Esophagus muscularis mucosa (tissue), 3 donors: ENCODE measurements at regions not wholly inside any gene's neighbourhood (a gene's known extent, or its start where the extent isn't known, plus 50 kb on each side); places are given as distances from the start of the nearest gene placed in this dataset.

ENCODE experiments used
- POLR2A ChIP-seq: fragments of 450-650 bp; IDR thresholded peaks from one replicate; pipeline ENCODE4 v1.6.1; 2017; ENCODE audit warnings: antibody characterized with exemption, moderate library complexity, mild to moderate bottlenecking, low read depth
- TF ChIP-seq, protein P1 (sequence below), 3 experiments: fragments of 200-600 bp in 2 of 3; fragments of 450-650 bp in 1 of 3; sonication (generic) in 2 of 3; IDR thresholded peaks; one replicate each; pipeline ENCODE4 v1.5.1; 2017 to 2019; ENCODE audit warnings: antibody characterized with exemption in 3 of 3, mild to moderate bottlenecking in 2 of 3, moderate library complexity in 1 of 3

GRCh38 chr2:22253171-22253570 is 1129.4 kb downstream of the TDRD15 start:
- no peak for TF ChIP-seq POLR2A
- TF ChIP-seq, protein P1, sequence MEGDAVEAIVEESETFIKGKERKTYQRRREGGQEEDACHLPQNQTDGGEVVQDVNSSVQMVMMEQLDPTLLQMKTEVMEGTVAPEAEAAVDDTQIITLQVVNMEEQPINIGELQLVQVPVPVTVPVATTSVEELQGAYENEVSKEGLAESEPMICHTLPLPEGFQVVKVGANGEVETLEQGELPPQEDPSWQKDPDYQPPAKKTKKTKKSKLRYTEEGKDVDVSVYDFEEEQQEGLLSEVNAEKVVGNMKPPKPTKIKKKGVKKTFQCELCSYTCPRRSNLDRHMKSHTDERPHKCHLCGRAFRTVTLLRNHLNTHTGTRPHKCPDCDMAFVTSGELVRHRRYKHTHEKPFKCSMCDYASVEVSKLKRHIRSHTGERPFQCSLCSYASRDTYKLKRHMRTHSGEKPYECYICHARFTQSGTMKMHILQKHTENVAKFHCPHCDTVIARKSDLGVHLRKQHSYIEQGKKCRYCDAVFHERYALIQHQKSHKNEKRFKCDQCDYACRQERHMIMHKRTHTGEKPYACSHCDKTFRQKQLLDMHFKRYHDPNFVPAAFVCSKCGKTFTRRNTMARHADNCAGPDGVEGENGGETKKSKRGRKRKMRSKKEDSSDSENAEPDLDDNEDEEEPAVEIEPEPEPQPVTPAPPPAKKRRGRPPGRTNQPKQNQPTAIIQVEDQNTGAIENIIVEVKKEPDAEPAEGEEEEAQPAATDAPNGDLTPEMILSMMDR (IDR thresholded peaks at IDR 0.05), result no peak
